ENCODE measurements at regions not wholly inside any gene's neighbourhood (a gene's known extent, or its start where the extent isn't known, plus 50 kb on each side); places are given as distances from the start of the nearest gene placed in this dataset.

DNA sequence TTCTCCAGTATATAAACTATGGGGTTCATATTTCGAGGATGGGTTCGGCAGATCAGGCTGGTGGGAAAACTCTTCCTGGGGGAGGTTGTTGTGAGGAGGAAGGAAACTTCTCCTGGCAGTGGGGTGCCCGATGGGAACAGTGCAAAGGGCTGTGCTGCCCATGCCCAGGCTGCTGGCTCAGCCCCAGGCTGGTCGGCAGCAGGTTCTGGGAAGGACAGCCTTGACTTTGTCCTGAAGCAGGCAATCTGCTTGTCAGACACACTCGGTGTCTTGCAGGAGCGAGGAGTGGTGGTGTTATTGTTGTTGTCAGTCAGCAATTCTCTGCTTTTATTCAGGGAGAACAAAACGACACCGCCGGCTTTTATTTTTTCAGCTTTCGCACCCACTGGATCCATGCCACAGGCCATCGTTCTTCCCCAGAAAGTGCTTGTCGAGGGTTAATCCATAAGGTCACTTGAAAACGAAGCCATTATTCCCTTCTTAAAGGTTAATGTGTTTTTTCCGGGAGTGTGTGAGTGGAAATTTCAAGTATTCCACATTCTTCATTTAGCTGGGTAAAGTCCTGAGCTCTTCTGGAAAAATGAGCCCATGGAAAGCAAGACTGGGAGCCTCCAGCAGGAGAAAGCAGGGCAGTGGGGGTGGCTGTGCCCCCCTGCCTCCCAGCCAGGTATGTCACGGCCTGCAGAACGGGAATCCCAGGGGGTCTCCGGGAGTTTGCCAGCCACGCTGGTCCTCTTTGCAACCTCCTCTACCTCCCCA, 57.0 kb upstream of the STX16 start:
- TF ChIP-seq, protein P1, sequence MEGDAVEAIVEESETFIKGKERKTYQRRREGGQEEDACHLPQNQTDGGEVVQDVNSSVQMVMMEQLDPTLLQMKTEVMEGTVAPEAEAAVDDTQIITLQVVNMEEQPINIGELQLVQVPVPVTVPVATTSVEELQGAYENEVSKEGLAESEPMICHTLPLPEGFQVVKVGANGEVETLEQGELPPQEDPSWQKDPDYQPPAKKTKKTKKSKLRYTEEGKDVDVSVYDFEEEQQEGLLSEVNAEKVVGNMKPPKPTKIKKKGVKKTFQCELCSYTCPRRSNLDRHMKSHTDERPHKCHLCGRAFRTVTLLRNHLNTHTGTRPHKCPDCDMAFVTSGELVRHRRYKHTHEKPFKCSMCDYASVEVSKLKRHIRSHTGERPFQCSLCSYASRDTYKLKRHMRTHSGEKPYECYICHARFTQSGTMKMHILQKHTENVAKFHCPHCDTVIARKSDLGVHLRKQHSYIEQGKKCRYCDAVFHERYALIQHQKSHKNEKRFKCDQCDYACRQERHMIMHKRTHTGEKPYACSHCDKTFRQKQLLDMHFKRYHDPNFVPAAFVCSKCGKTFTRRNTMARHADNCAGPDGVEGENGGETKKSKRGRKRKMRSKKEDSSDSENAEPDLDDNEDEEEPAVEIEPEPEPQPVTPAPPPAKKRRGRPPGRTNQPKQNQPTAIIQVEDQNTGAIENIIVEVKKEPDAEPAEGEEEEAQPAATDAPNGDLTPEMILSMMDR (conservative IDR thresholded peaks at IDR 0.05; ENCODE audit: low read length): no peak
- TF ChIP-seq EZH2phosphoT487 (IDR thresholded peaks at IDR 0.05; ENCODE audit: borderline replicate concordance, low read depth, low read length): no peak
